A549 (cell line): ENCODE measurements at regions not wholly inside any gene's neighbourhood (a gene's known extent, or its start where the extent isn't known, plus 50 kb on each side); places are given as distances from the start of the nearest gene placed in this dataset.

Experiments used
- ATAC-seq, 2 experiments: fragments of 200-7000 bp in 1 of 2; fragments of >200 bp in 1 of 2; cut with Nextera tagmentation in 1 of 2; cut with Tn5 transposase in 1 of 2; 3 replicates each; pipeline versions ENCODE4 v1.8.0 to v1.9.1; 2018 to 2020; ENCODE audit warnings: mild to moderate bottlenecking in 1 of 2, moderate library complexity in 1 of 2
- CTCF ChIA-PET: fragments of 300-600 bp; sonication (Branson Sonifier 250); formaldehyde crosslinking; extraction: SDS; loops from one replicate; lab custom pipeline; 2021; ENCODE audit warnings: antibody characterized with exemption, inconsistent platforms; lab: Yijun Ruan, JAX
- POLR2A ChIA-PET: fragments of 350-600 bp; formaldehyde crosslinking; extraction: SDS; loops from one replicate; lab custom pipeline; 2021; ENCODE audit warnings: antibody characterized with exemption, inconsistent platforms; lab: Yijun Ruan, JAX
- DNase-seq, 2 experiments: peaks; one replicate each; pipeline versions ENCODE4 v3.0.0 to v3.0.0-alpha.2; 2011 to 2016; ENCODE audit warnings: low read depth in 1 of 2, low spot score in 1 of 2
- FAIRE-seq: peaks from 2 replicates; lab custom pipeline; 2011; peaks lifted over from hg19 to GRCh38; lab: Jason Lieb, UNC
- H3K27ac ChIP-seq, 2 experiments: fragments of >200 bp; sonication (Bioruptor Twin); formaldehyde crosslinking; 3 replicates each; pipeline ENCODE4 v1.5.1; 2016 to 2017
- H3K4me1 ChIP-seq: fragments of >200 bp; sonication (Bioruptor Twin); formaldehyde crosslinking; 3 replicates; pipeline ENCODE4 v1.6.1; 2016
- H3K4me2 ChIP-seq: fragments of >200 bp; sonication (Bioruptor Twin); formaldehyde crosslinking; 3 replicates; pipeline ENCODE4 v1.6.1; 2016
- H3K4me3 ChIP-seq: fragments of >200 bp; sonication (Bioruptor Twin); formaldehyde crosslinking; 3 replicates; pipeline ENCODE4 v1.5.1; 2016
- H3K9me3 ChIP-seq: fragments of >200 bp; sonication (Bioruptor Twin); formaldehyde crosslinking; 3 replicates; pipeline ENCODE4 v1.6.1; 2016
- CBX2 ChIP-seq: fragments of 200-600 bp; sonication (generic); IDR thresholded peaks from 2 replicates; pipeline ENCODE4 v1.6.1; 2016; ENCODE audit warnings: low read depth, mild to moderate bottlenecking, borderline replicate concordance
- CBX8 ChIP-seq: fragments of 200-600 bp; sonication (generic); IDR thresholded peaks from 2 replicates; pipeline ENCODE4 v1.6.1; 2016
- EP300 ChIP-seq, 2 experiments: fragments of >200 bp; sonication (Bioruptor Twin); formaldehyde crosslinking; IDR thresholded peaks; 2 replicates in 1 of 2; 3 replicates in 1 of 2; pipeline ENCODE4 v1.6.1; 2016 to 2017
- GATA3 ChIP-seq: IDR thresholded peaks from 2 replicates; pipeline ENCODE4 v1.6.1; 2012; ENCODE audit warnings: borderline replicate concordance
- HDAC2 ChIP-seq: fragments of 200-600 bp; sonication (generic); IDR thresholded peaks from 2 replicates; pipeline ENCODE4 v1.6.1; 2016
- HEYL ChIP-seq: fragments of 250-450 bp; sonication (Bioruptor Pico); IDR thresholded peaks from 2 replicates; pipeline ENCODE4 v1.8.0; 2021; ENCODE audit warnings: mild to moderate bottlenecking, moderate library complexity
- HOXB13 ChIP-seq: fragments of 250-450 bp; sonication (Bioruptor Pico); IDR thresholded peaks from 2 replicates; pipeline ENCODE4 v1.5.0; 2020; ENCODE audit warnings: low read depth, mild to moderate bottlenecking, moderate library complexity
- HOXB5 ChIP-seq: fragments of 250-450 bp; sonication (Bioruptor Pico); IDR thresholded peaks from 2 replicates; pipeline ENCODE4 v1.5.0; 2020; ENCODE audit warnings: mild to moderate bottlenecking, moderate library complexity
- JUN ChIP-seq, 2 experiments: fragments of >200 bp; sonication (Bioruptor Twin); formaldehyde crosslinking; IDR thresholded peaks; 2 replicates in 1 of 2; 3 replicates in 1 of 2; pipeline ENCODE4 v1.6.1; 2016 to 2017
- MAFK ChIP-seq: fragments of 450-650 bp; IDR thresholded peaks from 2 replicates; pipeline ENCODE4 v1.6.1; 2014; ENCODE audit not compliant: partially characterized antibody
- MAZ ChIP-seq: fragments of 150-350 bp; IDR thresholded peaks from 2 replicates; pipeline ENCODE4 v1.6.1; 2014; ENCODE audit warnings: antibody characterized with exemption, low read depth, low read length, borderline replicate concordance
- NFE2L2 ChIP-seq: fragments of 150-350 bp; conservative IDR thresholded peaks from 2 replicates; pipeline ENCODE4 v1.6.1; 2014; ENCODE audit warnings: low read length
- NPAS2 ChIP-seq: fragments of 250-450 bp; sonication (Bioruptor Pico); IDR thresholded peaks from 2 replicates; pipeline ENCODE4 v1.8.0; 2022; ENCODE audit warnings: mild to moderate bottlenecking, moderate library complexity, borderline replicate concordance
- POLR2A ChIP-seq: IDR thresholded peaks from 2 replicates; pipeline ENCODE4 v1.6.1; 2012; ENCODE audit warnings: mild to moderate bottlenecking, low read length
- POLR2AphosphoS2 ChIP-seq: conservative IDR thresholded peaks from 2 replicates; pipeline ENCODE4 v1.6.1; 2012; ENCODE audit warnings: low read length, improper control_type of control experiment, inconsistent platforms
- RNF2 ChIP-seq: fragments of 200-600 bp; sonication (generic); IDR thresholded peaks from 2 replicates; pipeline ENCODE4 v1.6.1; 2016; ENCODE audit warnings: low read depth, mild to moderate bottlenecking, antibody characterized with exemption, moderate library complexity, borderline replicate concordance
- TP53 ChIP-seq: fragments of 250-450 bp; sonication (Bioruptor Pico); IDR thresholded peaks from 2 replicates; pipeline ENCODE4 v1.5.0; 2021; ENCODE audit warnings: mild to moderate bottlenecking, moderate library complexity
- ZC3H11A ChIP-seq: fragments of 450-650 bp; IDR thresholded peaks from 2 replicates; pipeline ENCODE4 v1.6.1; 2014; ENCODE audit warnings: antibody characterized with exemption, mild to moderate bottlenecking
- ZNF302 ChIP-seq: fragments of 250-450 bp; sonication (Bioruptor Pico); IDR thresholded peaks from 2 replicates; pipeline ENCODE4 v1.9.0; 2021; ENCODE audit warnings: inconsistent platforms, mild to moderate bottlenecking, moderate library complexity
- WGBS: methylation state at CpG from one replicate; pipeline ENCODE4 v1.1.6; 2017; ENCODE audit errors: missing lambda C conversion rate; 5-methylcytosine and 5-hydroxymethylcytosine counted together
- TF ChIP-seq, protein P1 (sequence below): fragments of 450-650 bp; IDR thresholded peaks from 2 replicates; pipeline ENCODE4 v1.6.1; 2014; ENCODE audit warnings: antibody characterized with exemption
- TF ChIP-seq, protein P2 (sequence below): IDR thresholded peaks from 2 replicates; pipeline ENCODE4 v1.6.1; 2012; ENCODE audit warnings: low read depth, borderline replicate concordance
- TF ChIP-seq, protein P3 (sequence below): fragments of 200-600 bp; sonication (generic); IDR thresholded peaks from 2 replicates; pipeline ENCODE4 v1.6.1; 2016; ENCODE audit warnings: antibody characterized with exemption, mild to moderate bottlenecking, moderate library complexity
- TF ChIP-seq, protein P4 (sequence below): fragments of 150-350 bp; IDR thresholded peaks from 2 replicates; pipeline ENCODE4 v1.6.1; 2014; ENCODE audit warnings: low read depth, mild to moderate bottlenecking, low read length
- TF ChIP-seq, protein P5 (sequence below): IDR thresholded peaks from 2 replicates; pipeline ENCODE4 v1.6.1; 2012

DNA sequence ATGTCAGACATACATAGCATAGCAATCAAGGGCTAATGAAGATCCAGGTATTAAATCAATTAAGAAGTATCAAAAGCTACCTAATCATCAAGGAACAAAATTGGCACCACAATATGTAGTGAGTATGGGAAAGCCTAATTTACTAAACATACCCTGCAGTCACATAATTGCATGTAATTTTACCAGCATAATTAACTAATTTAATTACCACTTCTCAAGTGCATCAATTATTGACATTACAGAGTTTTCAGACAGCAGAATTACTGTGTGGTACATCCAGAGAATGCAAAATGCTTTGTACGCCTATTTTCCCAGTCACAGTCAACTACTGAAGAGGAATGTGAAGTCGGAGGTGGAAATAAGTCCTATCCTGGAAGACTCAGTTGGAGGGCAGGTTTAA lies 279.0 kb upstream of the ID4 start (continued):
- TF ChIP-seq TP53 (CRISPR knock-in tag) = no peak
- TF ChIP-seq POLR2A = no peak

DNA sequence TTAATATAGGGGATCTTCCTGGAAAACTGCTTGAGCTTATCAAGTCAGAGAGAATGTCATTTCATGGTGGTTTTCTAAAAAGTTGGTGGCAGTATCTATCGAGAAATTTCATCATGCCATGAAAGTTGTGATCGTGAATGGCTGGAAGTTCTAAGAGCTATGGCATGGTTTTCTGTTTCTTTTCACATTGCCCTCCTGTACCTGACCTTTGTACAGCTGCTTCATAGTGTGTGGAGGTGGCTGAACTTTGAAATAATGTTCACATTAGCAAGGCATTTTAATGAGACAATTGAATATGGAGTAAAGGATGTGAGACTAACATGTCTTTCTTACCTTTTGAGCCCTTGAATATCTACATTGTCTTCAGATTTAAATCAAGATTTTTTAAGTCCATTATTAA lies 278.2 kb upstream of the ID4 start:
- ATAC-seq (no peak), DNase-seq (no peak), FAIRE-seq (no peak)
- CTCF ChIA-PET = interaction anchor here (0.7 kb wide), 1 partner anchor 354 kb away, joined by 4 read pairs; no protein-coding TSS in a partner anchor
- no peak overlapping the region for H3K27ac ChIP-seq
- whole genome bisulfite sequencing = 33% methylated on average over 2 of the region's 2 CpGs
- no peak overlapping the region for H3K4me2 ChIP-seq
- H3K9me3 ChIP-seq = no peaks in the 10 kb centered on the region
- H3K4me3 ChIP-seq = no peak overlapping the region
- TF ChIP-seq, protein P1, sequence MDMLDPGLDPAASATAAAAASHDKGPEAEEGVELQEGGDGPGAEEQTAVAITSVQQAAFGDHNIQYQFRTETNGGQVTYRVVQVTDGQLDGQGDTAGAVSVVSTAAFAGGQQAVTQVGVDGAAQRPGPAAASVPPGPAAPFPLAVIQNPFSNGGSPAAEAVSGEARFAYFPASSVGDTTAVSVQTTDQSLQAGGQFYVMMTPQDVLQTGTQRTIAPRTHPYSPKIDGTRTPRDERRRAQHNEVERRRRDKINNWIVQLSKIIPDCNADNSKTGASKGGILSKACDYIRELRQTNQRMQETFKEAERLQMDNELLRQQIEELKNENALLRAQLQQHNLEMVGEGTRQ = no peak
- TF ChIP-seq RNF2 (no peak), MAFK (no peak), NPAS2 (CRISPR knock-in tag) (no peak), CBX8 (no peak), EP300 (IDR thresholded peaks at IDR 0.05) (no peak), CBX2 (no peak), POLR2AphosphoS2 (no peak), GATA3 (no peak), NFE2L2 (no peak), JUN (IDR thresholded peaks at IDR 0.05) (no peak)
- TF ChIP-seq, protein P2, sequence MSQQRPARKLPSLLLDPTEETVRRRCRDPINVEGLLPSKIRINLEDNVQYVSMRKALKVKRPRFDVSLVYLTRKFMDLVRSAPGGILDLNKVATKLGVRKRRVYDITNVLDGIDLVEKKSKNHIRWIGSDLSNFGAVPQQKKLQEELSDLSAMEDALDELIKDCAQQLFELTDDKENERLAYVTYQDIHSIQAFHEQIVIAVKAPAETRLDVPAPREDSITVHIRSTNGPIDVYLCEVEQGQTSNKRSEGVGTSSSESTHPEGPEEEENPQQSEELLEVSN = no peak
- TF ChIP-seq, protein P3, sequence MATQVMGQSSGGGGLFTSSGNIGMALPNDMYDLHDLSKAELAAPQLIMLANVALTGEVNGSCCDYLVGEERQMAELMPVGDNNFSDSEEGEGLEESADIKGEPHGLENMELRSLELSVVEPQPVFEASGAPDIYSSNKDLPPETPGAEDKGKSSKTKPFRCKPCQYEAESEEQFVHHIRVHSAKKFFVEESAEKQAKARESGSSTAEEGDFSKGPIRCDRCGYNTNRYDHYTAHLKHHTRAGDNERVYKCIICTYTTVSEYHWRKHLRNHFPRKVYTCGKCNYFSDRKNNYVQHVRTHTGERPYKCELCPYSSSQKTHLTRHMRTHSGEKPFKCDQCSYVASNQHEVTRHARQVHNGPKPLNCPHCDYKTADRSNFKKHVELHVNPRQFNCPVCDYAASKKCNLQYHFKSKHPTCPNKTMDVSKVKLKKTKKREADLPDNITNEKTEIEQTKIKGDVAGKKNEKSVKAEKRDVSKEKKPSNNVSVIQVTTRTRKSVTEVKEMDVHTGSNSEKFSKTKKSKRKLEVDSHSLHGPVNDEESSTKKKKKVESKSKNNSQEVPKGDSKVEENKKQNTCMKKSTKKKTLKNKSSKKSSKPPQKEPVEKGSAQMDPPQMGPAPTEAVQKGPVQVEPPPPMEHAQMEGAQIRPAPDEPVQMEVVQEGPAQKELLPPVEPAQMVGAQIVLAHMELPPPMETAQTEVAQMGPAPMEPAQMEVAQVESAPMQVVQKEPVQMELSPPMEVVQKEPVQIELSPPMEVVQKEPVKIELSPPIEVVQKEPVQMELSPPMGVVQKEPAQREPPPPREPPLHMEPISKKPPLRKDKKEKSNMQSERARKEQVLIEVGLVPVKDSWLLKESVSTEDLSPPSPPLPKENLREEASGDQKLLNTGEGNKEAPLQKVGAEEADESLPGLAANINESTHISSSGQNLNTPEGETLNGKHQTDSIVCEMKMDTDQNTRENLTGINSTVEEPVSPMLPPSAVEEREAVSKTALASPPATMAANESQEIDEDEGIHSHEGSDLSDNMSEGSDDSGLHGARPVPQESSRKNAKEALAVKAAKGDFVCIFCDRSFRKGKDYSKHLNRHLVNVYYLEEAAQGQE = no peak
- TF ChIP-seq, all 56 proteins: peak for 0
- POLR2A ChIA-PET = no interaction called here
- H3K4me1 ChIP-seq = no peaks in the 10 kb centered on the region

DNA sequence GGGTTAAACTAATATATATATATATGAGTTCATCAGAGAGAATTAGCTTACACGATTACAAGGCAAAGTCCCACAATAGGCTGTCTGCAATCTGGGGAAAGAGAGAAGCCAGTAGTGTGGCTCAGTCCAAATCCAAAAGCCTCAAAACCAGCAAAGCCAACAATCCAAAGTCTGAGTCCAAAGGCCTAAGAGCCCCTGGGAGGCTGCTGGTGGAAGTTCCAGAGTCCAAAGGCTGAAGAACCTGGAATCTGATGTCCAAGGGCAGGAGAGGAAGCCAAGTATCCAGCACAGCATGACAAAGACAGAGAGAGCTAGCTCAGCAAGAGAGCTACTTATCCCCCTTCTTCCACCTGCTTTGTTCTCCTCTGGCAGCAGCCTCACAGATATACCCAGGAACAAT lies 274.7 kb upstream of the ID4 start:
- no peak for TF ChIP-seq EP300 (IDR thresholded peaks at IDR 0.05)
- no peak for TF ChIP-seq HEYL (CRISPR knock-in tag)
- TF ChIP-seq HOXB13 (CRISPR knock-in tag) = no peak
- TF ChIP-seq POLR2AphosphoS2 = no peak
- TF ChIP-seq, protein P2 = no peak
- TF ChIP-seq HDAC2 = no peak
- TF ChIP-seq HOXB5 (CRISPR knock-in tag) = no peak
- TF ChIP-seq, protein P4, sequence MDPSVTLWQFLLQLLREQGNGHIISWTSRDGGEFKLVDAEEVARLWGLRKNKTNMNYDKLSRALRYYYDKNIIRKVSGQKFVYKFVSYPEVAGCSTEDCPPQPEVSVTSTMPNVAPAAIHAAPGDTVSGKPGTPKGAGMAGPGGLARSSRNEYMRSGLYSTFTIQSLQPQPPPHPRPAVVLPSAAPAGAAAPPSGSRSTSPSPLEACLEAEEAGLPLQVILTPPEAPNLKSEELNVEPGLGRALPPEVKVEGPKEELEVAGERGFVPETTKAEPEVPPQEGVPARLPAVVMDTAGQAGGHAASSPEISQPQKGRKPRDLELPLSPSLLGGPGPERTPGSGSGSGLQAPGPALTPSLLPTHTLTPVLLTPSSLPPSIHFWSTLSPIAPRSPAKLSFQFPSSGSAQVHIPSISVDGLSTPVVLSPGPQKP = no peak
- TF ChIP-seq MAZ = no peak
- TF ChIP-seq ZC3H11A = no peak
- TF ChIP-seq ZNF302 (CRISPR knock-in tag) = no peak
- TF ChIP-seq, protein P5, sequence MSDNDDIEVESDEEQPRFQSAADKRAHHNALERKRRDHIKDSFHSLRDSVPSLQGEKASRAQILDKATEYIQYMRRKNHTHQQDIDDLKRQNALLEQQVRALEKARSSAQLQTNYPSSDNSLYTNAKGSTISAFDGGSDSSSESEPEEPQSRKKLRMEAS = no peak
- TF ChIP-seq, all 56 proteins: peak for 0
- ChIA-PET CTCF (no interaction called here), POLR2A (no interaction called here)
- no peak overlapping the region for H3K4me2 ChIP-seq
- FAIRE-seq (no peak), ATAC-seq (no peak), DNase-seq (no peak)
- H3K4me3 ChIP-seq = no peak overlapping the region
- H3K4me1 ChIP-seq = no peaks in the 10 kb centered on the region
- no peaks in the 10 kb centered on the region for H3K9me3 ChIP-seq
- 10% methylated on average over 1 of the region's 1 CpG for WGBS
- H3K27ac ChIP-seq = no peak overlapping the region
